ENCODE measurements at regions not wholly inside any gene's neighbourhood (a gene's known extent, or its start where the extent isn't known, plus 50 kb on each side); places are given as distances from the start of the nearest gene placed in this dataset.

- TF ChIP-seq TCF7L2 (IDR thresholded peaks at IDR 0.05; ENCODE audit: borderline replicate concordance, extremely low read depth, insufficient read depth, insufficient read length) (no peak), YY1 (IDR thresholded peaks at IDR 0.05; ENCODE audit: extremely low read depth, insufficient replicate concordance, low read depth, low read length) (no peak), CTCF (IDR thresholded peaks at IDR 0.05 in 2 of 3, conservative IDR thresholded peaks at IDR 0.05 in 1 of 3; ENCODE audit: borderline replicate concordance in 1 of 3, insufficient read depth in 1 of 3, low read depth in 2 of 3, low read length in 2 of 3) (no peak), EZH2 (IDR thresholded peaks at IDR 0.05) (no peak), MAX (IDR thresholded peaks at IDR 0.05) (no peak)
These were observed 92.8 kb downstream of the CCDC71L start for GRCh38 chr7:106568002-106568679.

Data from HCT116 (cell line).